ENCODE measurements at regions not wholly inside any gene's neighbourhood (a gene's known extent, or its start where the extent isn't known, plus 50 kb on each side); places are given as distances from the start of the nearest gene placed in this dataset.

DNA sequence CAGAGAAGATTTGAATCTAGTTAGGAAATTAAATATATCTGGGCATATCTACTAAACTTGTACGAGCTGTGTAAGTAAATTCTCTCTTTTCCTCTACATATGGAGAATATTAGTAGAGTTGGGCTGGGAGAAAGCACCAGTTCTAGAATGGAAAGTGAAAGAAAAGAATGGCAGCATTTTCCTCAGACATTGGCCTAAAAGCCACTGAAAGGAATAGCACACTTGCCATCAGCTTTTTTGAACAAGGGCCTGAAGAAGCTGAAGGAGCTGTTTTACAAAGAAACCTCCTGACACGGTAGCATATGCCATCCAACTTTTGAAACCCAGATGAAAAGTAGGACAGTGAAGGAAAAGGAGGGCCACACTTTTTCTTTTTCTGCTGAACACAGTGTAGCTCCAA, 1563.7 kb upstream of the TENM4 start:
- no peak overlapping the region for H3K9ac ChIP-seq (ENCODE audit: low read depth in 1 of 2, low read length in 2 of 2)
- TF ChIP-seq CTCF (IDR thresholded peaks at IDR 0.05; ENCODE audit: low read depth, low read length, missing input control) (no peak), JUND (IDR thresholded peaks at IDR 0.05) (no peak), RAD21 (IDR thresholded peaks at IDR 0.05) (no peak), EGR1 (IDR thresholded peaks at IDR 0.05; ENCODE audit: low read depth in 2 of 2) (no peak), NR2F2 (IDR thresholded peaks at IDR 0.05) (no peak), HNF4G (IDR thresholded peaks at IDR 0.05) (no peak), GABPA (IDR thresholded peaks at IDR 0.05 in 1 of 2, conservative IDR thresholded peaks at IDR 0.05 in 1 of 2) (no peak), SP1 (IDR thresholded peaks at IDR 0.05) (no peak), TAF1 (conservative IDR thresholded peaks at IDR 0.05) (no peak)
- TF ChIP-seq, protein P1, sequence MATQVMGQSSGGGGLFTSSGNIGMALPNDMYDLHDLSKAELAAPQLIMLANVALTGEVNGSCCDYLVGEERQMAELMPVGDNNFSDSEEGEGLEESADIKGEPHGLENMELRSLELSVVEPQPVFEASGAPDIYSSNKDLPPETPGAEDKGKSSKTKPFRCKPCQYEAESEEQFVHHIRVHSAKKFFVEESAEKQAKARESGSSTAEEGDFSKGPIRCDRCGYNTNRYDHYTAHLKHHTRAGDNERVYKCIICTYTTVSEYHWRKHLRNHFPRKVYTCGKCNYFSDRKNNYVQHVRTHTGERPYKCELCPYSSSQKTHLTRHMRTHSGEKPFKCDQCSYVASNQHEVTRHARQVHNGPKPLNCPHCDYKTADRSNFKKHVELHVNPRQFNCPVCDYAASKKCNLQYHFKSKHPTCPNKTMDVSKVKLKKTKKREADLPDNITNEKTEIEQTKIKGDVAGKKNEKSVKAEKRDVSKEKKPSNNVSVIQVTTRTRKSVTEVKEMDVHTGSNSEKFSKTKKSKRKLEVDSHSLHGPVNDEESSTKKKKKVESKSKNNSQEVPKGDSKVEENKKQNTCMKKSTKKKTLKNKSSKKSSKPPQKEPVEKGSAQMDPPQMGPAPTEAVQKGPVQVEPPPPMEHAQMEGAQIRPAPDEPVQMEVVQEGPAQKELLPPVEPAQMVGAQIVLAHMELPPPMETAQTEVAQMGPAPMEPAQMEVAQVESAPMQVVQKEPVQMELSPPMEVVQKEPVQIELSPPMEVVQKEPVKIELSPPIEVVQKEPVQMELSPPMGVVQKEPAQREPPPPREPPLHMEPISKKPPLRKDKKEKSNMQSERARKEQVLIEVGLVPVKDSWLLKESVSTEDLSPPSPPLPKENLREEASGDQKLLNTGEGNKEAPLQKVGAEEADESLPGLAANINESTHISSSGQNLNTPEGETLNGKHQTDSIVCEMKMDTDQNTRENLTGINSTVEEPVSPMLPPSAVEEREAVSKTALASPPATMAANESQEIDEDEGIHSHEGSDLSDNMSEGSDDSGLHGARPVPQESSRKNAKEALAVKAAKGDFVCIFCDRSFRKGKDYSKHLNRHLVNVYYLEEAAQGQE (IDR thresholded peaks at IDR 0.05): no peak

DNA sequence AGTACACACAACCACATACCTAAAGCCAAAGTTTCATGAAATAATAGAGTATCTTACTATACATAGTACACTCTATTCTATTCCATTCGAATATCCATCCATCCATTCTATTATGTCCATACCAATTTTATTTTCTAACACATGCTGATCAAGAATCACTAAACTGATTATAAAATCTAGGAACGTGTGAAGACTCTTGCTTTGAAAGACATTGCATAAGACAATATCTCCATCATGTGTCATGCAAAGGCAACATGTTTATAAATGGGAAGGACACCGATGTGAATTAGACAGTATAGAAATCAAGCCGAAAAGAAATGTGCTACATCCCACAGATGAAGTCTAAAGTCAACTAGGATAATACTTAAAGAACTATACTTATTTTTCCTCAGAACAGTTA, 1561.5 kb upstream of the TENM4 start:
- WGBS: 82% methylated on average over 4 of the region's 4 CpGs
- DNase-seq (ENCODE audit: low spot score): no peak
- TF ChIP-seq NR2F2 (IDR thresholded peaks at IDR 0.05): no peak
- TF ChIP-seq, protein P2, sequence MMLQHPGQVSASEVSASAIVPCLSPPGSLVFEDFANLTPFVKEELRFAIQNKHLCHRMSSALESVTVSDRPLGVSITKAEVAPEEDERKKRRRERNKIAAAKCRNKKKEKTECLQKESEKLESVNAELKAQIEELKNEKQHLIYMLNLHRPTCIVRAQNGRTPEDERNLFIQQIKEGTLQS (IDR thresholded peaks at IDR 0.05): no peak
- Histone ChIP-seq H3K4me3 (ENCODE audit: low read depth in 1 of 3, low read length in 3 of 3) (no peak overlapping the region), H3K36me3 (ENCODE audit: control insufficient read depth in 4 of 4, insufficient read depth in 3 of 4, low read depth in 1 of 4, low read length in 3 of 4) (no peaks in the 10 kb centered on the region), H3K27me3 (ENCODE audit: control insufficient read depth in 4 of 4, insufficient read depth in 4 of 4, low read length in 3 of 4) (peaks cover 0 to 4% (median 0%) of the 10 kb centered on the region in 4 donors), H3K27ac (ENCODE audit: low read depth in 1 of 2, low read length in 2 of 2) (no peak overlapping the region), H3K9me3 (ENCODE audit: control insufficient read depth in 4 of 4, low read length in 3 of 4) (no peaks in the 10 kb centered on the region), H3K9ac (ENCODE audit: low read depth in 1 of 2, low read length in 2 of 2) (no peak overlapping the region), H3K4me1 (ENCODE audit: control insufficient read depth in 4 of 4, insufficient read depth in 4 of 4, low read length in 3 of 4) (no peaks in the 10 kb centered on the region)

More for the DNA sequence above, 1563.7 kb upstream of the TENM4 start:
- H3K9me3 ChIP-seq (ENCODE audit: control insufficient read depth in 4 of 4, low read length in 3 of 4): no peaks in the 10 kb centered on the region
- no peak overlapping the region for H3K27ac ChIP-seq (ENCODE audit: low read depth in 1 of 2, low read length in 2 of 2)
- 81% methylated on average over 2 of the region's 2 CpGs for WGBS
- no peaks in the 10 kb centered on the region for H3K4me1 ChIP-seq (ENCODE audit: control insufficient read depth in 4 of 4, insufficient read depth in 4 of 4, low read length in 3 of 4)
- peaks cover 0 to 4% (median 0%) of the 10 kb centered on the region in 4 donors for H3K27me3 ChIP-seq (ENCODE audit: control insufficient read depth in 4 of 4, insufficient read depth in 4 of 4, low read length in 3 of 4)
- no peaks in the 10 kb centered on the region for H3K36me3 ChIP-seq (ENCODE audit: control insufficient read depth in 4 of 4, insufficient read depth in 3 of 4, low read depth in 1 of 4, low read length in 3 of 4)
- no peak for DNase-seq (ENCODE audit: low spot score)
- H3K4me3 ChIP-seq (ENCODE audit: low read depth in 1 of 3, low read length in 3 of 3): no peak overlapping the region

GRCh38 chr11:81000735-81001134, 1559.9 kb upstream of the TENM4 start:
- Histone ChIP-seq H3K27me3 (ENCODE audit: control insufficient read depth in 4 of 4, insufficient read depth in 4 of 4, low read length in 3 of 4) (peaks cover 0 to 4% (median 0%) of the 10 kb centered on the region in 4 donors), H3K9ac (ENCODE audit: low read depth in 1 of 2, low read length in 2 of 2) (no peak overlapping the region), H3K9me3 (ENCODE audit: control insufficient read depth in 4 of 4, low read length in 3 of 4) (no peaks in the 10 kb centered on the region), H3K4me1 (ENCODE audit: control insufficient read depth in 4 of 4, insufficient read depth in 4 of 4, low read length in 3 of 4) (no peaks in the 10 kb centered on the region), H3K27ac (ENCODE audit: low read depth in 1 of 2, low read length in 2 of 2) (no peak overlapping the region), H3K36me3 (ENCODE audit: control insufficient read depth in 4 of 4, insufficient read depth in 3 of 4, low read depth in 1 of 4, low read length in 3 of 4) (no peaks in the 10 kb centered on the region), H3K4me3 (ENCODE audit: low read depth in 1 of 3, low read length in 3 of 3) (no peak overlapping the region)
- 44% methylated on average over 1 of the region's 1 CpG for WGBS
- no peak for DNase-seq (ENCODE audit: low spot score)
- TF ChIP-seq YY1 (IDR thresholded peaks at IDR 0.05): no peak
- no peak for TF ChIP-seq HNF4G (IDR thresholded peaks at IDR 0.05)
- no peak for TF ChIP-seq GABPA (IDR thresholded peaks at IDR 0.05 in 1 of 2, conservative IDR thresholded peaks at IDR 0.05 in 1 of 2)
- no peak for TF ChIP-seq EGR1 (IDR thresholded peaks at IDR 0.05; ENCODE audit: low read depth in 2 of 2)
- TF ChIP-seq FOXA2 (IDR thresholded peaks at IDR 0.05): no peak
- no peak for TF ChIP-seq TAF1 (conservative IDR thresholded peaks at IDR 0.05)
- no peak for TF ChIP-seq NR2F2 (IDR thresholded peaks at IDR 0.05)
- no peak for TF ChIP-seq RAD21 (IDR thresholded peaks at IDR 0.05)
- no peak for TF ChIP-seq SP1 (IDR thresholded peaks at IDR 0.05)
- TF ChIP-seq, protein P1 (IDR thresholded peaks at IDR 0.05): no peak
- TF ChIP-seq, protein P3, sequence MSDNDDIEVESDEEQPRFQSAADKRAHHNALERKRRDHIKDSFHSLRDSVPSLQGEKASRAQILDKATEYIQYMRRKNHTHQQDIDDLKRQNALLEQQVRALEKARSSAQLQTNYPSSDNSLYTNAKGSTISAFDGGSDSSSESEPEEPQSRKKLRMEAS (IDR thresholded peaks at IDR 0.05): no peak
- no peak for TF ChIP-seq RXRA (IDR thresholded peaks at IDR 0.05)
- TF ChIP-seq, protein P4, sequence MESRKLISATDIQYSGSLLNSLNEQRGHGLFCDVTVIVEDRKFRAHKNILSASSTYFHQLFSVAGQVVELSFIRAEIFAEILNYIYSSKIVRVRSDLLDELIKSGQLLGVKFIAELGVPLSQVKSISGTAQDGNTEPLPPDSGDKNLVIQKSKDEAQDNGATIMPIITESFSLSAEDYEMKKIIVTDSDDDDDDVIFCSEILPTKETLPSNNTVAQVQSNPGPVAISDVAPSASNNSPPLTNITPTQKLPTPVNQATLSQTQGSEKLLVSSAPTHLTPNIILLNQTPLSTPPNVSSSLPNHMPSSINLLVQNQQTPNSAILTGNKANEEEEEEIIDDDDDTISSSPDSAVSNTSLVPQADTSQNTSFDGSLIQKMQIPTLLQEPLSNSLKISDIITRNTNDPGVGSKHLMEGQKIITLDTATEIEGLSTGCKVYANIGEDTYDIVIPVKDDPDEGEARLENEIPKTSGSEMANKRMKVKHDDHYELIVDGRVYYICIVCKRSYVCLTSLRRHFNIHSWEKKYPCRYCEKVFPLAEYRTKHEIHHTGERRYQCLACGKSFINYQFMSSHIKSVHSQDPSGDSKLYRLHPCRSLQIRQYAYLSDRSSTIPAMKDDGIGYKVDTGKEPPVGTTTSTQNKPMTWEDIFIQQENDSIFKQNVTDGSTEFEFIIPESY (IDR thresholded peaks at IDR 0.05): no peak

All from liver (tissue), 8 donors.